GM06990 (cell line): ENCODE measurements at regions not wholly inside any gene's neighbourhood (a gene's known extent, or its start where the extent isn't known, plus 50 kb on each side); places are given as distances from the start of the nearest gene placed in this dataset.

ENCODE experiments used
- DNase-seq: peaks from one replicate; pipeline ENCODE4 v3.0.0-alpha.2; 2011; ENCODE audit not compliant: insufficient read length; ENCODE audit errors: extremely low read depth
- H3K27me3 ChIP-seq: replicated peaks from 2 replicates; pipeline ENCODE4 v1.6.0; 2011; ENCODE audit warnings: low read length; ENCODE audit not compliant: control insufficient read depth, insufficient read depth
- H3K36me3 ChIP-seq: 2 replicates; pipeline ENCODE4 v1.5.1; 2011; ENCODE audit warnings: low read length; ENCODE audit not compliant: control insufficient read depth, insufficient read depth
- H3K4me3 ChIP-seq: replicated peaks from 2 replicates; pipeline ENCODE4 v1.5.1; 2011; ENCODE audit warnings: low read depth, mild to moderate bottlenecking, control low read depth, low read length
- TF ChIP-seq, protein P1 (sequence below): IDR thresholded peaks from 2 replicates; pipeline ENCODE4 v1.5.1; 2011; ENCODE audit warnings: low read length, control low read depth, mild to moderate bottlenecking, inconsistent platforms; ENCODE audit not compliant: insufficient read depth, poor library complexity, severe bottlenecking

DNA sequence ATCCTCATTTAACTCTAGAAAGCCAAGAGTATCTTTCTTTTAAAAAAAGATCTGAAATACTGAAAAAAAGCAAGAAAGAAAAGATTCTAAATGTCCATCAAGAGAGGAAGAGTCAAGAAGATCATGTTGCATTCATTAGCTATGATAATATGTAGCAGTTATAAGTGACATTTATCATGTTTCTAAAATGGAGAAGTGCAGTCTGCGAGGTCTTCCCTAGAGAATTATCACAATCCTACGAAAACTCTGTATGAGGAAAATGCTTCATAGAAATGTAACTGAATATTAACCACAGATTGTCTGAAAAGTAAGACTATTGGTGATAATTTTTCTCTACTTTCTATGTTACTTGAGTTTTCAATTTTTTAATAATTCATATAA, 77.4 kb upstream of the USP47 start:
- H3K27me3 ChIP-seq, result no peaks in the 10 kb centered on the region
- TF ChIP-seq, protein P1, sequence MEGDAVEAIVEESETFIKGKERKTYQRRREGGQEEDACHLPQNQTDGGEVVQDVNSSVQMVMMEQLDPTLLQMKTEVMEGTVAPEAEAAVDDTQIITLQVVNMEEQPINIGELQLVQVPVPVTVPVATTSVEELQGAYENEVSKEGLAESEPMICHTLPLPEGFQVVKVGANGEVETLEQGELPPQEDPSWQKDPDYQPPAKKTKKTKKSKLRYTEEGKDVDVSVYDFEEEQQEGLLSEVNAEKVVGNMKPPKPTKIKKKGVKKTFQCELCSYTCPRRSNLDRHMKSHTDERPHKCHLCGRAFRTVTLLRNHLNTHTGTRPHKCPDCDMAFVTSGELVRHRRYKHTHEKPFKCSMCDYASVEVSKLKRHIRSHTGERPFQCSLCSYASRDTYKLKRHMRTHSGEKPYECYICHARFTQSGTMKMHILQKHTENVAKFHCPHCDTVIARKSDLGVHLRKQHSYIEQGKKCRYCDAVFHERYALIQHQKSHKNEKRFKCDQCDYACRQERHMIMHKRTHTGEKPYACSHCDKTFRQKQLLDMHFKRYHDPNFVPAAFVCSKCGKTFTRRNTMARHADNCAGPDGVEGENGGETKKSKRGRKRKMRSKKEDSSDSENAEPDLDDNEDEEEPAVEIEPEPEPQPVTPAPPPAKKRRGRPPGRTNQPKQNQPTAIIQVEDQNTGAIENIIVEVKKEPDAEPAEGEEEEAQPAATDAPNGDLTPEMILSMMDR, result no peak
- no peak for DNase-seq
- no peak overlapping the region for H3K4me3 ChIP-seq
- H3K36me3 ChIP-seq, result no peaks in the 10 kb centered on the region

GRCh38 chr11:11763796-11764422, 77.9 kb upstream of the USP47 start:
- TF ChIP-seq, protein P1, result no peak
- Histone ChIP-seq H3K27me3 (no peaks in the 10 kb centered on the region), H3K36me3 (no peaks in the 10 kb centered on the region), H3K4me3 (no peak overlapping the region)
- DNase-seq, result no peak

GRCh38 chr11:11760838-11761237, 80.9 kb upstream of the USP47 start:
- Histone ChIP-seq H3K4me3 (no peak overlapping the region), H3K36me3 (no peaks in the 10 kb centered on the region), H3K27me3 (no peaks in the 10 kb centered on the region)
- DNase-seq, result no peak
- TF ChIP-seq, protein P1, result no peak

GRCh38 chr11:11758603-11759196, 83.1 kb upstream of the USP47 start:
- H3K4me3 ChIP-seq, result no peak overlapping the region
- TF ChIP-seq, protein P1, result no peak
- no peaks in the 10 kb centered on the region for H3K27me3 ChIP-seq
- H3K36me3 ChIP-seq, result no peaks in the 10 kb centered on the region
- no peak for DNase-seq

DNA sequence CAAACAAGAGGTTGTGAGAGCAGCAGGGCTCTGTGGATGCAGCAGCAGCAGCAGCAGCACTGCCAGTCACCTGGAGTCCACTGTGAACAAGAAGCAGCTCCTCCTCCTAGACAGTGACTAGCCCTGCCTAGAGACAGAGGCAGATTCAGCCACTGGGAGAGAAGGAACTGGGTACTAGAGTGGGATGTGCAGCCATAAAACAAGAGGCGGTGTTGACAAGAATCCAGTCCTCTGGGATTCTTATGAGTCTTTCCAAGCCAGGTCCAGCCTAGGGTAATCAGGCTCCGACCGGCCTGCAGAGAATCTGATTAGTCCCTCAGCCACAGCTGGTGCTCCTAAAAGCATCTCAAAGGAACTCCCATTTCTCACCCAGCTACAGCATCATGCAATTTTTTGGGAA, 83.9 kb upstream of the USP47 start:
- H3K36me3 ChIP-seq, result no peaks in the 10 kb centered on the region
- H3K4me3 ChIP-seq, result no peak overlapping the region
- TF ChIP-seq, protein P1, result no peak
- no peaks in the 10 kb centered on the region; the same call in 1 of the 2 replicates for H3K27me3 ChIP-seq
- DNase-seq, result no peak
